GM21381 (cell line): ENCODE measurements at regions not wholly inside any gene's neighbourhood (a gene's known extent, or its start where the extent isn't known, plus 50 kb on each side); places are given as distances from the start of the nearest gene placed in this dataset.

ENCODE experiments used
- ATAC-seq: cut with Tn5 transposase; IDR thresholded peaks from one replicate; pipeline ENCODE4 v1.9.1; 2021; ENCODE audit warnings: mild to moderate bottlenecking, moderate library complexity; ENCODE audit not compliant: unreplicated experiment

DNA sequence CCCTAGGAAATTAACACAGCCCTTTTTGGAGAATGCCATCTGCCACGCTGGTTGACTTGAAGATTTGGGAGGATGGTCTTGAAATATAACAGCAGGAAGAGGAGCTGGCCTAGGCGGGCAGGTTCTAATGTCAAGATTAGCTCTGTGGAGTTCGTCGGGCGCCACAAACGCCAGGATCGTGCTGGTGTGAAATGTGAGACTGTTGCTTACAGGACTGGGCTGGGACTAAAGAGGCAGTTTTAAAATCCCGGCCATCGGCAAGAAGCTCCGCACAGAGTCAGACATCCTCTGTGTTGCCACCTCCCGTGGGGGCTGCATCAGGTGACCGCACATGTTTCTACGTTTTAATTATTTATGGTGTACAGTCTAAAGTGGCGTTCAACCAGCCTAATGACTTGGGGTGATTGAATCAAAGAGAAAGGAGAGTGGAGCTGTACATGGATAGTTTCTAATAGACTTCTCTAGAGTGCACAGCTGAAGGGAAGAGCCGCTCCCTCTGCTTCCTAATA, 99.4 kb upstream of the BCL11A start:
- no peak for ATAC-seq

DNA sequence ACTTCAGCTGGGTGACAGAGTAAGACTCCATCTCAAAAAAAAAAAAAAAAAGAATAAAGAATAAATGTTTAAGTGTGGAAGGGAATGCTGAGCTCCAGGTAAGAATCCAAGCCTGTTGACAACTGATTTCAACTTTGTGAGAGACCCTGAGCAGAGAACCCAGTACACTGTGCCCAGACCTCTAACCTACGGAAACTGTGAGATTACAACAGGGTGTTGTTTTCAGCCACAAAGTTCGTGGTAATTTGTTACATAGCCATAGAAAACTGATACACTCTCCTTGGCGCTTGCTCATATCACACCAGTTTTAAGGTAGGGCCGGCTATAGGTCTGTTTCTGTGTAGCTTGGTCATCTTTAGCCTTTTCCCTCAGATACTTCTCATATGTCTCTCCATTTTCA, 98.4 kb upstream of the PAPOLG start:
- ATAC-seq, result no peak

DNA sequence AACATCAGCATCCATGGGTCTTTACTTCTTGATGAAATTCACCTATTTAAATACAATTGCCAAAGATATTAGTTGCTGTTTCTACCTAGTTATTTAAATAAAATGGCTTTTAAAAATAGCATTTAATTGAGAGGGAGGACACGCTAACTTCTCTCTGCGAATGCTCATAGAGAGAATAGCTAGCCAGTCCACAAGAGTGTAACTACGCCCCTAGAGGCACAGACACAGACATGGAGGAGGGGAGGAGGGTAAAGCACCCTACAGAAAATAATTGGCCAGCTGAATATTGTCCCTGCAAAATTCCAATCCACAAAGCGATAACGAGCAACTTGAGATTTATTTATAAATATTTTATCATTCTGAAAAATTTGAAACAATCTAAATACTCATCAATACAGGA, 97.0 kb upstream of the PAPOLG start:
- no peak for ATAC-seq

- no peak for ATAC-seq
Observed at GRCh38 chr2:60661073-60661738, 94.9 kb upstream of the PAPOLG start.

- ATAC-seq, result no peak
Observed at GRCh38 chr2:60662781-60663180, 93.3 kb upstream of the PAPOLG start.

GRCh38 chr2:60671966-60672365, 84.1 kb upstream of the PAPOLG start:
- ATAC-seq, result no peak

- peak; percentile 97 for ATAC-seq
Observed at GRCh38 chr2:60674524-60675165, 81.4 kb upstream of the PAPOLG start.

DNA sequence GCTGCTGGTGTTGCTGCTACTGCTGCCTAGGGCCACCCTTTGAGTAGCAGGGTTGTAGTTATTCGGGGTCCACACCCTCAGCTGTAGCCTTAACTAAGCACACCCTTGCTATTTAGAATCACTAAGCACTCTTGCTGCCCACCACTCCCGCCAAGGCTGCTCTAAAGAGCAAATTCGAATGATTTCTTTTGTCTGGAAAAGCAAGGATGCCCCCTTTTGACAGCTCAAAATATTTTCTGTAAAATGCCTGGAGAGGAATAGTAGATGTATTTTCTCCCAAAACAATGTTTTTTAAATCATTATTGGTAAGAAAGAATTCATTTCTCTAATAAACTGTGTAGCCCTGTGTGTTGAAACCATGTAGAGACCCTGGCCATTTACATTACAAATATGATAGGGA, 80.8 kb upstream of the PAPOLG start:
- ATAC-seq, result no peak

DNA sequence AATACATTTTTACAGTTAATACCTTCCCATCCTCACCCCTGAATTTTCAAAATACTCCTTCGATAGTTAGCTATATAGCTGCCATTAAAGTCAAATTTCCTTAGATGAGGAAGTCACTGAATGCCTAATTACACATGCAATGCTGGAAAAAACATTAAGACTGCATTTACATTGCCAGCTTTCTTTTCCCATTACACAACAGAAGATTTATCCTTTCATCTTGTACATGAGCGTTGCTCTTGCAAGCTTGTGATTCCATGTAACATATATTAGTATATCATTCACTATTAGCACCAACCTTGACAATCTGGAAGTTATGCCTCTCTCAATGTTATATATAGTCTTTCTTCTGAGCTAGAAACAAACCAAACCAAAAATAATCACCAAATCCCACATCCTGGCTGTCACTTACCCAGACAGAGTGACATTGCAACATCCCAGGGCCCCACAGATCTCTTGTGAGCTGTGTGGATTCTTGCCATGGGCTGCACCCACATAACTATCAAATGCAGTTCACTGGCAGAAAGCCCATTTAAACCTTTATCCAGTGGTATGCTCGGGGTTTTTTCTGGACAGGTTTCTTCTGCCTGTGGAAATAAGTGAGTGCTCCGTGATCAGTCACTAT, 79.2 kb upstream of the PAPOLG start:
- ATAC-seq, result no peak

- ATAC-seq, result no peak
Observed at GRCh38 chr2:60677356-60677755, 78.7 kb upstream of the PAPOLG start.

GRCh38 chr2:60678551-60678950, 77.5 kb upstream of the PAPOLG start:
- ATAC-seq, result no peak

DNA sequence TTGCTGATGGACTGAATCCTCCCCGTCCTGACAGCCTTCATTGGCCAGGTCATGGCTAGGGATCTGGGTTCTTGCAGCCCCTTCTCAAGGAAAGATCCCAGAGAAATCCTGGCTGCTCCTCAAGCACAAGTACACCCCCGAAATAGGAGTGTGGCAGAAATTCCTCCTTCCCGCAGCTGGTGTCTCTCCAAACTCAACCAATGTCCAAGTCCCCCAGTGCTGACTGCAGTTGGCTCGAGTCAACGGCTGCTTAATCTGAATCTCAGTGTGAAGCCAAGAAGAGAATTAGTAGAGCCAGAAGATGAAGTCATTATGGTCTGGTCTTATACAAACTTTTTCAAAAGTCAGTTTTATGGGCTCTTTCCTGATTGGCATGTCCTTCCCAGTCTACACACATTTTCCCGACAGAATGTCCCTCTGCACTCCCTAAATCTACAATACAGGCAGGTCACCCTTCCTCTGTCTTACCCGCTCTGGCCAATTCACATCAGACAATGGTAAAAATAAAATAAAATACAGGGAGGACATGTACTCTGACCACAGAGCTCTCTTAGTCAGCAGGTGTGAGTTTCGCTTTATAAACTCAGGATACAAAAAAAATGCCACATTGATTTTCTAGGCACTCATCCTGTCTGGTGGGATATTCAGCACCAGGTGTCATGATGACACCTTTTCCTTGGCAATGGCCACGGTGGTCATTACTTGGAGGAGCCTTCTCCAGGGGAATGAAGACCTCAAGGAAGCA, 76.9 kb upstream of the PAPOLG start:
- ATAC-seq, result no peak

- ATAC-seq, result no peak
Observed at GRCh38 chr2:60693551-60693950, 62.5 kb upstream of the PAPOLG start.

DNA sequence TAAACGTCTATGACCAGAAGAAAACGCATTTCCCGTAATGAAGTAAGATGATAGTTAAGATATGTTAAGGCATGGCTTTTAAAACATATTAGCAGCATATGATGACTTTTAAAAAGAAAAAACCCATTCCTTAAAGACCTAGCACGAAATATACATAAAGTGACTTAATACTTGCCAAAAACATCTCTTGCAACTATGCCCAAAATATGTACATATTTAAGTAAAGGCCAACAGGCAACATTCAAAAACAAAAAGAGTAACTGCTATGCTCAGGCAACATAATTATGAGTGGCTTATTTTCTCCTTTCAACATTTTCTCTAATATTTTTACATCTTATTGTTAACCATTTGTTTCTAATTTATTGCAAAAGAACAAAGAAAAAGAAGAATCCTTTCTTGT, 60.3 kb upstream of the PAPOLG start:
- ATAC-seq, result no peak

DNA sequence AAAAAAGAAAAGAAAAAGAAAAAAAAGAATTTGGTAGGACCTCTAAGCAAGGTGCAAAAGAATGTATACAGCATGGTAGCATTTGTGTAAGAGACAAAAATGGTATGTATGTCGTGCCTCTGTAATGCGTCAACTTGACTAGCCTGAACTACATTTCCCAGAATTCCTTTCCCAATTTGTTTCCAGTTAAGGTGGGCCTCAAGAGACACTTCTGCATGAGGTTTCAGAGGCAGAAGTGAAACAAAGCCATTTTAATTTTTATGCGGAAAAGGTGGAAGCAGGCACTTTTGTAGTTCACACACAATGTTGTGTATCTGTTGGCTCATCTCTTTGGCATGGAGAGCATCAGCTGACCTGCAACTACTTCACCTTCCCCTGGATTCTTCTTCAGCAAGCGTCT, 56.5 kb upstream of the PAPOLG start:
- no peak for ATAC-seq

DNA sequence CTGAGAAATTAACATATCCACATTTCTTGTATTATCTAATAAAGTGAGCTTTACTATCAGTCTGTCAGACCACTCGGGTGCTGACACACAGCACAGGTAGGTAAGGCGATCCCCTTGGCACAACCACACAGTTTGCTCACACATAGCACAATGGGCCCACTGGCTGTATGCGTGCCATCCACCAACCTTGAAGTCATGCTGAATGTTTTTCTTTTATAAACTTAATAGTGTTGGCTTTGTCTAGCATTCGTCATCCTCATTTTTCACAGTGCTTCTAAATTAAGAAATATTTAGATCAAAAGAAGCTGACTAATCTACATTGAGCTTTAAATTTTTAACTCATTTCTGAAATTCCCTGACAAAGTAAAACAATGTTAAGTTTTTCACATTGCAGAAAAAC, 50.0 kb upstream of the PAPOLG start:
- no peak for ATAC-seq
